Mammary epithelial cell (primary cell): ENCODE measurements at regions not wholly inside any gene's neighbourhood (a gene's known extent, or its start where the extent isn't known, plus 50 kb on each side); places are given as distances from the start of the nearest gene placed in this dataset.

ENCODE experiments used
- CTCF ChIP-seq, 2 donors: IDR thresholded peaks in 1 of 2; conservative IDR thresholded peaks in 1 of 2; 2 replicates each; pipeline ENCODE4 v1.5.1; 2011 to 2012; ENCODE audit warnings: inconsistent platforms in 2 of 2, low read length in 2 of 2, mild to moderate bottlenecking in 2 of 2, control low read depth in 1 of 2, low read depth in 1 of 2; ENCODE audit not compliant: insufficient read depth in 1 of 2; ENCODE audit errors: extremely low read depth in 1 of 2
- EZH2 ChIP-seq: IDR thresholded peaks from 2 replicates; pipeline ENCODE4 v1.6.1; 2012; ENCODE audit warnings: low read length, inconsistent platforms, borderline replicate concordance

GRCh38 chr13:34698945-34699344 is 243.1 kb upstream of the NBEA start:
- TF ChIP-seq CTCF (conservative IDR thresholded peaks at IDR 0.05 in 1 of 2, IDR thresholded peaks at IDR 0.05 in 1 of 2; ENCODE audit: extremely low read depth in 1 of 2, insufficient read depth in 1 of 2, low read depth in 1 of 2, low read length in 2 of 2) = no peak
- TF ChIP-seq EZH2 = no peak
